Mesothelial cell of epicardium (in vitro differentiated cells): ENCODE measurements at regions not wholly inside any gene's neighbourhood (a gene's known extent, or its start where the extent isn't known, plus 50 kb on each side); places are given as distances from the start of the nearest gene placed in this dataset.
A peak's percentile ranks its signal among the peaks of the same experiment; 100 is the strongest.

Source experiments
- DNase-seq, 2 experiments: peaks; one replicate each; pipeline ENCODE4 v3.0.0; 2021; ENCODE audit warnings: low spot score in 2 of 2; ENCODE audit not compliant: unreplicated experiment in 2 of 2
- H3K27ac Mint-ChIP-seq: 2 replicates; pipeline ENCODE4 v1.8.0; 2021; ENCODE audit warnings: mixed read lengths
- H3K27me3 Mint-ChIP-seq: 2 replicates; pipeline ENCODE4 v1.8.0; 2021; ENCODE audit warnings: low read depth, mixed read lengths
- H3K36me3 Mint-ChIP-seq: 2 replicates; pipeline ENCODE4 v1.8.0; 2021; ENCODE audit warnings: mixed read lengths
- H3K4me1 Mint-ChIP-seq: 2 replicates; pipeline ENCODE4 v1.8.0; 2021; ENCODE audit warnings: mixed read lengths
- H3K4me3 Mint-ChIP-seq: 2 replicates; pipeline ENCODE4 v1.8.0; 2021; ENCODE audit warnings: mild to moderate bottlenecking, moderate library complexity, mixed read lengths
- H3K9me3 Mint-ChIP-seq: 2 replicates; pipeline ENCODE4 v1.8.0; 2021; ENCODE audit warnings: mixed read lengths
- TF ChIP-seq, protein P1 (sequence below): fragments of 200-600 bp; sonication (generic); IDR thresholded peaks from one replicate; pipeline ENCODE4 v1.5.0; 2021; ENCODE audit warnings: antibody characterized with exemption; ENCODE audit not compliant: unreplicated experiment

DNA sequence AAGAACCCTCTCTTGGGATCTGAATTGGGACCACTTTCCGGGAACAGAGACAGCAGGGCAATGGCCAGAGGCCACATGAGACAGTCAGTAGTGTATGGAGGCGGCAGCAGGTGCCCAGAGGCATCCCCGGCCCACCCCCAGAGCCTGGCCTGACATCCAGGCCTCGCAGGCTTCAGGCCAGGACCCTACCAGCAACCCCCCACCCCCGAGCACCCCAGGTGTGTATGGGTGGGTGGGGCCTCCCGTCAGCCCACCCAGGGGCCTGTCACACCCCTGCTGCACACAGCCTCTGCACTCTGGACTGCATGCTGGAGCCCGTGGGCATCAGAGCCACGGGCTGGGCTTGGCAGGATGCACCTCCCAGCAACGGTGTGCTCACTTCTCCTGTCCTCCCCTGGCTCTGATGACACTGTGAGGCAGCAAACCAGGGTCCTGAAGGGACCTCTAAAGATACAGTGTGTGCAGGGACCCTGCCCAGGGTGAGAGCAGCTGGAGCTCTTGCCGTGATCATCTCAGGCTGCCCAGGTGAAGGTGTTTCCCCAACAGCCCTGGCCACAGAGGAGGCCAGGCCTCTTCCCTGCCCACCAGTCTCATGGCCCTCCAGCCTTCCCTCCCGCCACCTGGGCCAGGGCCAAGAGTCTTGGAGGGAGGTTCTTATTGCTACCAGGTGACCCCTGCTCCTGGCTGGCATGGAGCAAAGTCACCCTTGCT, 88.8 kb upstream of the SEPTIN5 start:
- Mint-ChIP-seq H3K4me1 (peaks cover 10% of the 10 kb centered on the region), H3K4me3 (no peak overlapping the region), H3K27ac (no peak overlapping the region), H3K36me3 (no peaks in the 10 kb centered on the region), H3K27me3 (peaks cover 7% of the 10 kb centered on the region), H3K9me3 (no peaks in the 10 kb centered on the region)
- TF ChIP-seq, protein P1, sequence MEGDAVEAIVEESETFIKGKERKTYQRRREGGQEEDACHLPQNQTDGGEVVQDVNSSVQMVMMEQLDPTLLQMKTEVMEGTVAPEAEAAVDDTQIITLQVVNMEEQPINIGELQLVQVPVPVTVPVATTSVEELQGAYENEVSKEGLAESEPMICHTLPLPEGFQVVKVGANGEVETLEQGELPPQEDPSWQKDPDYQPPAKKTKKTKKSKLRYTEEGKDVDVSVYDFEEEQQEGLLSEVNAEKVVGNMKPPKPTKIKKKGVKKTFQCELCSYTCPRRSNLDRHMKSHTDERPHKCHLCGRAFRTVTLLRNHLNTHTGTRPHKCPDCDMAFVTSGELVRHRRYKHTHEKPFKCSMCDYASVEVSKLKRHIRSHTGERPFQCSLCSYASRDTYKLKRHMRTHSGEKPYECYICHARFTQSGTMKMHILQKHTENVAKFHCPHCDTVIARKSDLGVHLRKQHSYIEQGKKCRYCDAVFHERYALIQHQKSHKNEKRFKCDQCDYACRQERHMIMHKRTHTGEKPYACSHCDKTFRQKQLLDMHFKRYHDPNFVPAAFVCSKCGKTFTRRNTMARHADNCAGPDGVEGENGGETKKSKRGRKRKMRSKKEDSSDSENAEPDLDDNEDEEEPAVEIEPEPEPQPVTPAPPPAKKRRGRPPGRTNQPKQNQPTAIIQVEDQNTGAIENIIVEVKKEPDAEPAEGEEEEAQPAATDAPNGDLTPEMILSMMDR, result no peak
- no peak for DNase-seq

DNA sequence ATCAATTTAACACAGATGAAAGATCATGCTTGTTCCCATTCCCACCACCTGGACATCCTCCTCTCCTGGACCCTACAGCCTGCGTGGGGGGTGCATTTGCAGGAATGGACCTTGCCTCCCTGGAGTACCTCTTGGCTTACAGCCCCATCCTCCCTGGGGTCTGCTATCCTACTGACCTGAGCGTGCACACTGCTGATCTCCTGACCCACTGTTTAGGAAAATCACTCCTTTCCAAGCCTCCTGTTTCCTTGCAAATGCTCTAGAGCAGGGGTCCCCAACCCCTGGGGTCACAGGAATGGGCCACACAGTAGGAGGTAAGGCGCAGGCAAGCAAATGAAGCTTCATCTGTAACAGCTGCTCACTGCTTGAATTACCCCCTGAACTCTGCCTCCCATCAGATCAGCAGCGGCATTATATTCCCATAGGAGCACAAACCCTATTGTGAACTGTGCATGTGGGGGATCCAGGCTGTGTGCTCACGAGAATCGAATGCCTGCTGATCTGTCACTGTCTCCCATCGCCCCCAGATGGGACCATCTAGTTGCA, 88.2 kb upstream of the SEPTIN5 start:
- Mint-ChIP-seq H3K4me1 (peaks cover 9% of the 10 kb centered on the region), H3K36me3 (no peaks in the 10 kb centered on the region), H3K4me3 (no peak overlapping the region), H3K27me3 (peaks cover 10% of the 10 kb centered on the region), H3K9me3 (no peaks in the 10 kb centered on the region), H3K27ac (no peak overlapping the region)
- TF ChIP-seq, protein P1, result no peak
- no peak for DNase-seq

DNA sequence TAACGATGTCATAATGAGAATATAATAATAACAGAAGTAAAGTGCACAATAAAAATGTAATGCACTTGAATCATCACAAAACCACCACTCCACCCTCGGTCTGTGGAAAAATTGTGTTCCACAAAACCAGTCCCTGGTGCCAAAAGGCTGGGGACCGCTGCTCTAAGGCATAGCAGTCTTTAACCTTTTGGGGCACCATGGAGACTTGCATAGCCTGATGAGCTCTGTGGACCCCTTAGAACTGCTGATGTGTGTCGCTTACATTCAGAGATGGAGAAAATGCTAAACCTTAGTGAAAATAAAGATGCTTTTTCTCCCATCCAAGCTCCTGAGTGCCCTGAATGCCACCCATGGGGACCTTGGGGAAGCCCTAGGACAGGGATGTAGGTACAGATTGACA, 87.6 kb upstream of the SEPTIN5 start:
- TF ChIP-seq, protein P1, result no peak
- no peak for DNase-seq
- Mint-ChIP-seq H3K9me3 (no peaks in the 10 kb centered on the region), H3K4me3 (no peak overlapping the region), H3K4me1 (peaks cover 4% of the 10 kb centered on the region), H3K27me3 (peaks cover 13% of the 10 kb centered on the region), H3K36me3 (no peaks in the 10 kb centered on the region), H3K27ac (no peak overlapping the region)

DNA sequence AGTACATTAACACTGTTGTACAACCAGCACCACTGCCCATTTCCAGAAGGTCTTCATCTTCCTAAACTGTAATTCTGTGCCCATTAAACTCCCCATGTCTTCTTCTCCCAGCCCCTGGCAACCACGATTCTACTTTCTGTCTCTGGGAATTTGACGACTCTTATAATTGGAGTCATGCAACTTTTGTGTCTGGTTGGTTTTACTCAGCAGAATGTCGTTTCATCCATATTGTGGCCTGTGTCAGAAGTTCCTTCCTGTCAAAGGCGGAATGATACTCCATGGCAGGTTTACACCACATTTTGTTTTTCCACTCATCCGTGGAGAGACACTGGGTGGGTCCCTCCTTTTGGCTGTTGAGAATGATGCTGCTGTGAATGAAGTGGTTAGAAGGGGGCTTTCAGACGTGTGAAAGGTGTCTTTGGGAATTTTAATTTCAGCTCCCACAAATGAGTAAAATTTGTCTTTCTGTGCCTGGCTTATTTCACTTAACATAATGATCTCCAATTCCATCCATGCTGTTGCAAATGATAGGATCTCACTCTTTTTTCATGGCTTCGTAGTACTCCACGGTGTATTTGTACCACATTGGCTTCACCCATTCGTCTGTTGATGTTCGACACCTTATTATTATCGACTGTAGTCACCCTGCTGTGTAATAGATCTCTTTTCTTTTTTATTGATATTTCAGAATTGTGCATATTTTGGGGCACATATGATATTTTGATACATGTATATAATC, 86.1 kb upstream of the SEPTIN5 start:
- no peaks in the 10 kb centered on the region for H3K4me1 Mint-ChIP-seq
- peaks cover 18% of the 10 kb centered on the region for H3K27me3 Mint-ChIP-seq
- TF ChIP-seq, protein P1, result no peak
- no peak for DNase-seq
- H3K36me3 Mint-ChIP-seq, result no peaks in the 10 kb centered on the region
- no peak overlapping the region for H3K27ac Mint-ChIP-seq
- H3K9me3 Mint-ChIP-seq, result no peaks in the 10 kb centered on the region
- H3K4me3 Mint-ChIP-seq, result no peak overlapping the region

DNA sequence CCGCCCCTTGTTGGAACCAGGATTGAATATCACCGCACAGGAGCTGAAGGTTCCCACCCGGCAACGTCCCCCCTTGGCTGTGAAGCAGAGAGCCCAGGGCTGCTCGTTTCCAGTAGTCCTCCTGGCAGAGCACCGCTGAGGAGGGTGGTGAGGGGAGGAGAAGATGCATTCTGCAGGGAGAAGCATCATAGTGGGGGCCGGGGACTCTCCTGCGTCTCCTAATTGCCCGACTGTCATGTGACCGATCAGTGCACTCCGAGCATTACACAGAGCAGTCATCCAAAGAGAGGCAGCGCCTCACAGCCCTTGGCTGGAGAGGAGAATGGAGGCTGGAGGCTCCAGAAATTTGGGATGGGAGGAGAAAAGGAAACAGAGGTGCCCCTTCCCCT, 85.0 kb upstream of the SEPTIN5 start:
- no peak overlapping the region for H3K4me3 Mint-ChIP-seq

More for the DNA sequence above, 85.0 kb upstream of the SEPTIN5 start:
- Mint-ChIP-seq H3K9me3 (no peaks in the 10 kb centered on the region), H3K27ac (no peak overlapping the region), H3K4me1 (no peaks in the 10 kb centered on the region), H3K36me3 (no peaks in the 10 kb centered on the region), H3K27me3 (peaks cover 18% of the 10 kb centered on the region)
- DNase-seq, result peak in 1 of 2 experiments; percentile 35
- TF ChIP-seq, protein P1, result no peak
